Activated CD4-positive, alpha-beta T cell treated with anti-CD3 and anti-CD28 coated beads for 48 hours (primary cell): ENCODE measurements at regions not wholly inside any gene's neighbourhood (a gene's known extent, or its start where the extent isn't known, plus 50 kb on each side); places are given as distances from the start of the nearest gene placed in this dataset.

Experiments used
- DNase-seq: peaks from one replicate; pipeline ENCODE4 v3.0.0-alpha.2; 2020

DNA sequence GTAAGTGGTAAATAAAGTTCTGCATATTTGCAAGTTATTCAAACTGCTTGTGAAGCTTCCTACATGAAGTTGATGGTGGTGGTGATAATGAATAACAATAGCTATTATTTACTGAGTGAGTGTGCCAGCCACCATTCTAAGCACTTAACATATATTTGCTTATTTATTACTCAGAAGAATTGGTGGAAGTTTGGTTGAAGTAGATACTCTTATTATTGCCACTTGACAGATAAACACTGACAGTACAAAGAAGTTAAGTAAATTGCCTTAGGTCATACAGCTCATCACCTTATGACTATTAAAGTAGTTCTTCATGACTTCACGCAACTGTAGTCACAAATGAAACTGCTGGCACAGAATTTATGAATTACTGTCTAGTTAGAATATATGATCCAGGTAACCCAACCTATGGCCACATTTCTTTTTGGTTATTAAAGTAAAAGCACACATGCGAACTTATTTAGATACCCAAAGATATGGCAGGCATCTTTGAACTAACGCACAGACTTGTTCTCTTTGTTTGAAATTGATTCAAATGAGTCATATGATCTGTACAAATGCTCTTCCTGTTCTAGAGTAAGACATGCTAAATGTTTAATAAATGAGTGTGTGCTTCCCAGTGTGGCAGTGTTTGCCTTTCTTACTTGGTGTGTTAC is 99.8 kb upstream of the NR2F2 start:
- no peak for DNase-seq

GRCh38 chr15:96232335-96232734 is 98.2 kb upstream of the NR2F2 start:
- DNase-seq = no peak

DNA sequence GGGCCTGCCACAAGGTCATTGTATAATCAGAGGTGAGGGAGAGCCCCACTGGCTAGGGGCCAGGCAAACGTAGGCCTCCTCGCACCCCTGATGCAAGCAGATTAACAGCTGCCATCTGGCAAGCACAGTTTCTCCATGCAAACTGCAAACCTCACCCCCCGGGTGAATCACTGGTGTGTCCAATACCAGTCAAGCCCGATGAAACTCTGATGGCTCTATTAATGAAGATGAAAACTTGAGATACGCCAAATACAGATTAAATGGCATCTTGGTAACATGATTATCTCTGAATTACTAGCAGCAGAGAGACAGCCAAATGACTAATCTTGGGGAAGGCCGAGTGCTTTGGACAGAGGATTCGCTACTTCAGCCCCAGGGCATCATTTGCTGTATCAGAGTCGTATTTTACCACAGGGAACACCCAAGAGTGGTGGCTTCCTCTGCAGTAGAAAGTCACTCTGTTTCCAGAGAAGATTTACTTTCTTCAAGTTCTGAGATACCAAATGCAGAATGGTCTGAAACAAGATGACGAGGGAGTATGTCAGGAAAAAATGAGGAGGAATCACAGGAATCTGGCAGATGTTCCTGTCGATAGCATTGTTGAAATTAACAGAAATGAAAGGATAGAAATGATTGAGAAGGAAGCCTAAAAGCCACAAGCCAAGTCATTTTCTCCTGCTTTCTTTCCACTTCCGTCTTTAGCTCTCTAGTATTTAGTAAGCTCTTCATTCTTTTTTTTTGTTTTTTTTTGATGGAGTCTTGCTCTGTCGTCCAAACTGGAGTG is 96.2 kb upstream of the NR2F2 start:
- no peak for DNase-seq

DNA sequence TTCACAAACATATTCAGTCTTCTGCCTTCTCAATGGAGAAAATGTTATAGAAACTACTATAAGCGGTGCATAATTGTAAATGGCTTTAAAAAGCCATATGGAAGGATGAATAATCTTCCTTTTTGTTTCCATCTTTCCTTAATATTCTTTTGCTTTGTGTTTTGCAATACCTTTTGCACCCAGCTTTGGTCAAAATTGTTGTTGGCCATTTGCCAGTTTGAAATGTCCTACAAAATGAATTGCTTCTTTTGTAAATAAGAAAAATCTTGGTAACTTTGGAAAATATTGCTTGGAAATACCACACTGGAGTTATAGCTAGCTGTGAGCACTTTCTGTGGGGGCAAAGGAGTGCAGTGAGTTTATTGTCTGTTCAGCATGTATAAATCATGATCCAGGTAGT is 93.5 kb upstream of the NR2F2 start:
- DNase-seq = no peak

GRCh38 chr15:96242761-96243160 is 87.7 kb upstream of the NR2F2 start:
- no peak for DNase-seq

DNA sequence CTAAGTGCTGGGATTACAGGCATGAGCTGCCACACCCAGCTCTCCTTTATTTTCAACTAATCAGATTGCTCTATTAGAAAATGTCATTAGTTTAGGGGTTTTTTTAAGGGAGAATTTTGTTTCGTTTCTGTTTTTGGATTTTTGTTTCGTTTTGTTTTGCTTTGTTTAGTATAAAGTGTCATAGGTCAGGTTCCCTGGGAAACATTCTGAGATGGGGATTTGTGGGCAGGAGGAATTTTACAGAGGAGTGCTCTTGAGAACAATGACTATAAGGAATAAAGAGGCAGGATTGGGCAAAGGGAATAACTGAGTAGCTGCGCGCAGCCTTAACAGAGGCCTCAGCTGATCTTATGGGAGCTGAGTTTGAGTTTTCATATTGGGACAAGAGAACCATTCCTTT is 86.8 kb upstream of the NR2F2 start:
- DNase-seq = no peak

DNA sequence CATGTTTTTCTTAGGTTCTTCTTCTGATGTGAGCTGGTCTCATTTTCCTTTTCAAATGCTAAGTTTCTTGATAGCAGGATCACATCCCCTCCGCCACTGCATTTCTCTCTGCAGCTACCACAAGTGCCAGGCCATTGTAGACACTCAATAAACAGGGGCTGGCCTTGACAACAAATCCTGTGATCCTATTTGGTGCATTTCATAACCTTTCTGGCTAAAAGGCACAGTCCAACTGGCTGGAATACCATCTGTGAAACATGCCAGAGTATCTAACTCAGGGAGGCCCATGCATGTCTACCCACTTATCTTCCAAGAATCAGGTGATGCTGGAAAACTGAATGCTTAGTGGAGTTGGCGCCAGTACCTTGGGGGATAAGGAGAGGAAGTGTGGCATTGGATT is 85.2 kb upstream of the NR2F2 start:
- DNase-seq = no peak

DNA sequence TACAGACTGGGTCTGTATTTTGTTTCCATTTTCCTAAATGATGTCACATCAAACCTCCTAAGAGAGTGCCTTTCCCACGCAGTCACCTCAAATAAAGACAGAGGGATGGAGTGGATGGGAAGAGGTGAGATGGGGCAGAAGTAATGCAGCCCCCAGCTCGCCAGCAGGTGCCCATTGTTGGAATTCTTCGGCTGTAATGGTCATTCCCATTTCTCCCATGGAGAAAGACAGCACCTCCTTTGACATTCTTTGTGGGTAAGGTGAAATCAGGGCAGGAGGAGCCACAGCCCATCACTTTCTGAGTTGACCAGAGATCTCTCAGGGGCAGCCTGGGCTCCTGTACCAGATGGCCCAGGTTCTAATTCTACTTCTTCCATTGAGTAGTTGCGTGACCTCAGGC is 84.4 kb upstream of the NR2F2 start:
- no peak for DNase-seq

DNA sequence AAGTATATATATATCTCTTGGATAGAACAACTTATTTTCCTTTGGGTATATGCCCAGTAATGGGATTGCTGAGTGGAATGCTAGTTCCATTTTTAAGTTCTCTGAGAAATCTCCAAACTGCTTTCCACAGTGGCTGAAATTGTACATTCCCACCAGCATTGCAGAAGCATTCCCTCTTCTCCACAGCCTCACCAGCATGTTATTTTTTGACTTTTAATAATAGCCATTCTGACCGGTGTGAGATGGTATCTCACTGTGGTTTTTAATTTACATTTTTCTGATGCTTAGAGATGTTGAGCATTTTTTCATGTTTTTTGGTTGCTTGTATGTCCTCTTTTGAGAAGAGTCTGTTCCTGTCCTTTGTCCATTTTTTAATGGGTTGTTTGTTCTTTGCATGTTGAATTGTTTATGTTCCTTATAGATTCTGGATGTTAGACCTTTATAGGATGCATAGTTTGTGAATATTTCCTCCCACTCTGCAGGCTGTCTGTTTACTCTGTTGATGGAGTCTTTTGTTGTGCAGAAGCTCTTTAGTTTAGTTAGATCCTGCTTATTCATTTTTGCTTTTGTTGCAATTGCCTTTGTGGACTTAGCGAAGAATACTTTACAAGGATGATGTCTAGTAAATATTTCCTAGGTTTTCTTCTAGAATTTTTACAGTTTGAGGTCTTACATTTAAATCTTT is 82.7 kb upstream of the NR2F2 start:
- DNase-seq = no peak

GRCh38 chr15:96252148-96252547 is 78.4 kb upstream of the NR2F2 start:
- DNase-seq = no peak

GRCh38 chr15:96253006-96253747 is 77.3 kb upstream of the NR2F2 start:
- DNase-seq = no peak

DNA sequence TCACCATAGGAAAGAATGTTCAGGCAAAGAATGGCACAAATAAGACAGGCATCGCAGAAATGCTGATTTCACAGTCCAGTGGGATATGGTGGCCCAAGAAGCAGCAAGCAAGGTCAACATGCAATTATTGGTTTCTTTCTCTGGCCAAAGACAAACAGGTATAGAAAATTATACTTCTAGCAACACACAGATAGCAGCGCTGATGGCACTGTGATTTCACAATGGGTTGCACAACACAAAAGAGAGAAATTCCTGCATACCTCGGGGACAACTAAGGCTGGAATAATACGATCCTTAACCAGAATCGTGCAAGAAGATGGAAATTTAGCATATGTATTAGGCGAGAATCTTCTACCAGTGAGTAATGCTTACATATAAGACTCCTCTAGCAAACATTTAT is 76.3 kb upstream of the NR2F2 start:
- no peak for DNase-seq

GRCh38 chr15:96255599-96255998 is 74.9 kb upstream of the NR2F2 start:
- no peak for DNase-seq

DNA sequence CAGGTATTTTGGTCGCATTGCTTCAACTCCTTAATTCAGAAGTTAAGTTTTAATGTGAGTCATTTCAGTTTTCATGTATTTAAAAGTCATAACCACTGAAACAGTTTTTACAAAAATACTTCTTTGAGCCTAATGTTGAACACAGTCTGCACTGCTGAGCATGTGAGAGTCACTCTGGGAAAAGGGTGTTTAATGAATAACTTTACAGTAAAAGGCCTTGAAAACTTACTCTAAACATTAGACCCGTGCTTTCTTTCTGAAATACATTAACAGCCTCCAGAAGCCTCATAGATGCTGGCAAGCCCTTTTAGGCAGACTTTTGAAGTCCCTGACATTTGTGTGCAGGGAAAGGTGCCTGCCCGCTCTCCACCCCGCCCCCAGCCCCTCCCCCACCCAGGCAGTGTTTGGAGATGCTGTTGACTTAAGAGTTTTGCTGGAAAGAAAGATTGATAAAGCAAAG is 68.9 kb upstream of the NR2F2 start:
- no peak for DNase-seq

GRCh38 chr15:96262097-96262496 is 68.4 kb upstream of the NR2F2 start:
- no peak for DNase-seq

DNA sequence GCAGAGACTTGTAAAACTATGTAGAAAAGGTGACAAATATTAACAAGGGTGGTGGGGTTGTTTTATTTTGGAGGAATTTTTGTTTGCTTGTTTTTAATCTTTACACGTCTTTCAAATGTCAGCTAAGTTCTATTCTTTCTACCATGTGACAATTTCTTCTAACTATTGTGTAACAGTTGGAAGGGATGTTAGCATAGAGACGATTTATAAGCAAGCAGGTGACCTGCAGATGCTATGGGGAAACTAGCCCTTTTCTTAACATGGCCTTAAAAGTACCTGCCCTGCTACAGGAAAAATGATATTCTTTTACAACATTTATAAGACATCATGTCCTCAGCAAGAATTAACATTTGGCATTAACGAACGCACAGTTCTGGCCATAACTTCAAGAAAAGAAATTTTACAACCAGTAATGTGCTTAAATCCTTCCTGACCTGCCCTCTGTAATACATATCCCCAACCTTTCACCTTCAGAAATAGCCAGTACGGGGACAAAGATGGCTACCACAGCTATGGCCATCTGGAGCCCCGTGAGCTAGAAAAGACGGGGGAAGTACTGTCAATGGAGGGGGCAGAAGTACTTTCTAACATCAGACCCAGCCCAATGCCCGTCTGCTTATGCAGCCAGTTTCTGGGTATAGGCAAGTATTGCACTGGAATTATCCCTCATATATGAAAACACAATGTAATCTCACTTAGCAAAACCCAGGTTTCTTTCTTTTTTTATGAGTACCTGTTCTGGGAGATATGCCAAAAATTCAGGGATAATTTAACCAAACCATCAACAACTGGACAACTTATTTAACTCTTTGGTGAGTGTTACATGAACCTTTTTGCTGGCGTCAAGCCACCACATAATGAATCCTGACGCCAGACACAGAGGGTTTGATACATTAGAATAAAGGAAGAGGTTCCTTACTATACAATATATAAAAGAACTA is 67.7 kb upstream of the NR2F2 start:
- DNase-seq = no peak

DNA sequence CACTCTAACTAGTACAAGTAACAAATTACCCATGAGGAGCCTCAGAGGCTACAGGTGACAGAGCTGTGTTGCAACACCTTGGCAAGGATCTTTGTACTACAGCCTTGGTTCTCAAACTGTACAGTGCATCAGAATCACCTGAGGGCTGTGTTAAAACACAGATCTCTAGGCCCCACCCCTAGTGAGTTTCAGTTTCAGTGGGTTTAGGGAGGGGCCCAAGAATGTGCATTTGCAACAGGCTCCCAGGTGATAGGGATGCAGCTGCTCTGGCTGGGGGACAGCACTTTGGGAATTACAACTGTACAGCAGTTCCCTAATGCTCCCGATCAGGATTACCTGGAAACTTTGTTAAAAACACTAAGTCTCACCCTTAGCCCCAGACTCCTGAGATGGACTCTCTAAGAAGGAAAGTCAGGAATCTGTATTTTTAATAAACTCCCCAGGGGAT is 66.1 kb upstream of the NR2F2 start:
- DNase-seq = no peak

- DNase-seq = no peak
Measured at GRCh38 chr15:96264801-96265515, 65.5 kb upstream of the NR2F2 start.

DNA sequence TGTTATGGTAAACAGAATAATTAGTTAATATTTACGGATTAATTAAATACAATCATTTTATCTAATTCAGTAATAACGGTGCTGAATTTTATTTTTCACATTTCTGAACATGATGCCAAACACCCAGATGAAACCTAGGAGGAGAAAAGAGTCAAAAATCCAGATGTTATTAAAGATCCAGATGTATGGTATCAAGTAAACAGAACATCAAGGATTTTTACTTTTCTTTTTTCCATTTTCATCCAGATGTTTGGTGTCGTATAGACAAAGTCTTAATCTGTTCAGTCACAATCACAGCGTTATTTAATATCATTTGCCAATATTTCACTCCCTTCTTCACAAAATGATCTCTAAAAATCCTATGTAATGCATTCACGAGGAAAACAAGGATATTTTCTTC is 64.0 kb upstream of the NR2F2 start:
- DNase-seq = no peak

DNA sequence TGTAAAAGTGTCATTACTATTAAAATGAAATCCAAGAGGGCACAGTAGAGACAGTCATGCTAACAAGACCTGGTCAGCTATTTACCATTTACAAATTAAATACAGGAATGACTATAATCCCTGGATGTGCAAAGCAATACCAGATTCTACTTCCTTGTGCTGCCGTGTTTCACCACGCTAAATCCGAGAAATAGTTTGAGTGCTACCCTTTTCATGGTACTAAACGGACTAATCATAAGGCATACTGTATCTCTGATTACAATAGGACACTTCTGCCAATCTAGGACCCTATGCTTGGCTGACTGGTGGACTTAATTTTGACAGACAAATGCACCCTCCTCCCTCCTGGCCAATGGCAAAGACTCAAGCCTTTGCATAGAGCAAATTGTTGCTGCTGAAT is 63.0 kb upstream of the NR2F2 start:
- no peak for DNase-seq

DNA sequence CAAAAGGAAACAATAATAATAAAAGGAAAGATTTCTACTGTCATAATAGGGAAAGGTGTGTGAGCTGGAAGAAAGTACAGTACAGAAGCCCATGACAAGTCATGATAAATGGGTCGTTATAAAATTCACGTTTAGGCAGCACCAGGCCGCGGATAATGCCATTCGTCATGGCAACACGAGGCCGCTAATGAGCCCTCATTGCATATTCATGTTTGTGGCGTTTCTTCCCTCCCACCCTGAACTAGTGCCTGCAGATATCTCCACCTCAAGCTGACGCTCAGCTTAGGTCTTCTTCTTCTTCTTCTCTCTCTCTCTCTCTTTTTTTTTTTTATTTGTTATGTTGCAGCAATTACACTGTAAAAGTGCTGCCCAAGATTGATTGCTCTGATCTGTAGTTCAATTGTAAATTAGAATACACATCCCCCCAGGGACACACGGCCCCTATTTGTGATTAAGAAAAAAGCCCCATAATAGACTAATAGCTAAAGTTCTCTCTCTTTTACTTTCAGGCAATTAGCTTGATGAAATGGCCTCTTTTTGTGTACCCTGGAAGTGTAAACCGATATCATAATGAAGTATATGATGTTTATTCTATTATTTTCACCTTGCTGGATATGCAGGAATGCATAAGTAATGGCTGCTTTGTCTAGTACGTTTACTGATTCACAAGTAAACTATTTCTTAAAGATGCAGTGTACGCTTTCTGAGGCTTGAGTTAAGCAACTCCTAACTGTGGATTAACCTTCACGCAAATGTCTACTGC is 61.9 kb upstream of the NR2F2 start:
- no peak for DNase-seq
